Stomach (tissue), 4 donors: ENCODE measurements at regions not wholly inside any gene's neighbourhood (a gene's known extent, or its start where the extent isn't known, plus 50 kb on each side); places are given as distances from the start of the nearest gene placed in this dataset.

ENCODE experiments used
- EP300 ChIP-seq: sonication (generic); formaldehyde crosslinking; IDR thresholded peaks from one replicate; pipeline ENCODE4 v1.6.1; 2017; ENCODE audit warnings: antibody characterized with exemption
- POLR2AphosphoS5 ChIP-seq, 3 donors: sonication (generic); formaldehyde crosslinking; IDR thresholded peaks; one replicate each; pipeline ENCODE4 v1.6.1; 2016; ENCODE audit warnings: antibody characterized with exemption in 3 of 3
- TF ChIP-seq, protein P1 (sequence below), 7 experiments: fragments of 450-650 bp in 4 of 7; fragments of 200-600 bp in 3 of 7; sonication (generic) in 3 of 7; IDR thresholded peaks; one replicate each; pipeline ENCODE4 v1.5.1; 2016 to 2019; ENCODE audit warnings: antibody characterized with exemption in 7 of 7, control low read depth in 2 of 7, mild to moderate bottlenecking in 1 of 7

DNA sequence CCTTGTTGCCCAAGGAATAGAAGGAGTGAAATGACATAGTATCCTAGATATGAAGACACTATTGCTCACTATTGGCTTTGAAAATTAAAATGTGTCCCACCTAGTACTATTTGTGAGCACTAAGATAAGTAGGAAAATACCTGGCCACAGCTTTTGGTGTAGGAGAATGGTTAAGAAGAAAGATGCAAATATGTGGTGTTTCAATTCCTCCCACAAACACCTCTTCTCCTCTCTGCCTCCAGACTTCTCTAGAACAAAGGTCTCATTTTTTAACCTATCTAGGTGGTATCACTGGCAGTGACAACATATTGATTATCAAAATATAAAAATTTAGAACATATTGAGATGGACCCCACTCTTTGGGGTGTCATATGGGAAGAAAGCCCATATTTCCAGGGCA, 929.9 kb upstream of the FANCL start:
- TF ChIP-seq, protein P1, sequence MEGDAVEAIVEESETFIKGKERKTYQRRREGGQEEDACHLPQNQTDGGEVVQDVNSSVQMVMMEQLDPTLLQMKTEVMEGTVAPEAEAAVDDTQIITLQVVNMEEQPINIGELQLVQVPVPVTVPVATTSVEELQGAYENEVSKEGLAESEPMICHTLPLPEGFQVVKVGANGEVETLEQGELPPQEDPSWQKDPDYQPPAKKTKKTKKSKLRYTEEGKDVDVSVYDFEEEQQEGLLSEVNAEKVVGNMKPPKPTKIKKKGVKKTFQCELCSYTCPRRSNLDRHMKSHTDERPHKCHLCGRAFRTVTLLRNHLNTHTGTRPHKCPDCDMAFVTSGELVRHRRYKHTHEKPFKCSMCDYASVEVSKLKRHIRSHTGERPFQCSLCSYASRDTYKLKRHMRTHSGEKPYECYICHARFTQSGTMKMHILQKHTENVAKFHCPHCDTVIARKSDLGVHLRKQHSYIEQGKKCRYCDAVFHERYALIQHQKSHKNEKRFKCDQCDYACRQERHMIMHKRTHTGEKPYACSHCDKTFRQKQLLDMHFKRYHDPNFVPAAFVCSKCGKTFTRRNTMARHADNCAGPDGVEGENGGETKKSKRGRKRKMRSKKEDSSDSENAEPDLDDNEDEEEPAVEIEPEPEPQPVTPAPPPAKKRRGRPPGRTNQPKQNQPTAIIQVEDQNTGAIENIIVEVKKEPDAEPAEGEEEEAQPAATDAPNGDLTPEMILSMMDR (IDR thresholded peaks at IDR 0.05), result no peak
- TF ChIP-seq POLR2AphosphoS5 (IDR thresholded peaks at IDR 0.05), result no peak
- no peak for TF ChIP-seq EP300
